Heart left ventricle (tissue), 13 donors: ENCODE measurements at regions not wholly inside any gene's neighbourhood (a gene's known extent, or its start where the extent isn't known, plus 50 kb on each side); places are given as distances from the start of the nearest gene placed in this dataset.

ENCODE experiments used
- POLR2A ChIP-seq, 2 donors: fragments of 450-650 bp; IDR thresholded peaks; one replicate each; pipeline ENCODE4 v1.6.1; 2017; ENCODE audit warnings: antibody characterized with exemption in 2 of 2, mild to moderate bottlenecking in 2 of 2, moderate library complexity in 2 of 2
- TF ChIP-seq, protein P1 (sequence below), 12 donors: fragments of 200-600 bp; sonication (generic) in 4 of 12; IDR thresholded peaks; one replicate each; pipeline versions ENCODE4 v1.5.0 to v1.8.0; 2018 to 2022; ENCODE audit warnings: antibody characterized with exemption in 12 of 12, mild to moderate bottlenecking in 5 of 12
- donor health status: ischemic (EF 13 %, LVEDD 7.1; RV severe dilation, severe dysfunction).
- donor health status: DM: no; HTN: yes; CAD: no.
- donor health status: DM: no; HTN: no; CAD: no.
- donor health status: ischemic (EF 25% LVEDD 6.9; RV normal size, moderate dysfunction).
- donor health status: ischemic (EF 25% LVEDD 5.7; RV mildly dilated, moderate dysfunction).
- donor health status: ischemic (EF 35%, LVEDD 5.7; RV mildly dilated, moderate dysfunction).
- donor health status: nonischemic (EF 11% LVEDD 7.7; RV severe dilation, severe dysfunction).
- donor health status: DM: yes; HTN: yes; CAD: no.
- donor health status: PGD.
- donor health status: ischemic (EF 29% LVEDD 5.4; RV normal size, mild dysfunction).
- donor health status: nonischemic (EF 23%, LVEDD 6.1; RV moderate dilation, normal function).

DNA sequence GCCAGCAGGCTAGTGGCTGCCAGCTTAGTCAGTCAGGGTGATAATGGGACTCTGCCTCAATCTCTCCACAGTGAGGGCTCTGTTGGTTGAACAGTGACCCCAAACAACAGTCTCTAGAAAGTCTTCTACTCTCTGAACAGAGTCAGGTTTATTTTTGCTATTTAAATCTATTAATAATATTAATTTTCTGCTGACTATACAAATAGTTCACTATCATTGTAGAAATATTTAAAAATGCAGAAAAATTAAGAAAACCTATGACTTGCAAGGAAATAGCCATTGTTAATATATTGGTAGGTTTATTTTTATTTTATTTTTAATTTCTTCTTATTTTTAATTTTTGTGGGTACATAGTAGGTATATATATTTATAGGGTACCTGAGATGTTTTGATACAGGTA lies 67.9 kb upstream of the AADAT start:
- TF ChIP-seq, protein P1, sequence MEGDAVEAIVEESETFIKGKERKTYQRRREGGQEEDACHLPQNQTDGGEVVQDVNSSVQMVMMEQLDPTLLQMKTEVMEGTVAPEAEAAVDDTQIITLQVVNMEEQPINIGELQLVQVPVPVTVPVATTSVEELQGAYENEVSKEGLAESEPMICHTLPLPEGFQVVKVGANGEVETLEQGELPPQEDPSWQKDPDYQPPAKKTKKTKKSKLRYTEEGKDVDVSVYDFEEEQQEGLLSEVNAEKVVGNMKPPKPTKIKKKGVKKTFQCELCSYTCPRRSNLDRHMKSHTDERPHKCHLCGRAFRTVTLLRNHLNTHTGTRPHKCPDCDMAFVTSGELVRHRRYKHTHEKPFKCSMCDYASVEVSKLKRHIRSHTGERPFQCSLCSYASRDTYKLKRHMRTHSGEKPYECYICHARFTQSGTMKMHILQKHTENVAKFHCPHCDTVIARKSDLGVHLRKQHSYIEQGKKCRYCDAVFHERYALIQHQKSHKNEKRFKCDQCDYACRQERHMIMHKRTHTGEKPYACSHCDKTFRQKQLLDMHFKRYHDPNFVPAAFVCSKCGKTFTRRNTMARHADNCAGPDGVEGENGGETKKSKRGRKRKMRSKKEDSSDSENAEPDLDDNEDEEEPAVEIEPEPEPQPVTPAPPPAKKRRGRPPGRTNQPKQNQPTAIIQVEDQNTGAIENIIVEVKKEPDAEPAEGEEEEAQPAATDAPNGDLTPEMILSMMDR (IDR thresholded peaks at IDR 0.05): no peak
- no peak for TF ChIP-seq POLR2A (IDR thresholded peaks at IDR 0.05)
